HEK293T (cell line): ENCODE measurements at regions not wholly inside any gene's neighbourhood (a gene's known extent, or its start where the extent isn't known, plus 50 kb on each side); places are given as distances from the start of the nearest gene placed in this dataset.

ENCODE experiments used
- CTCF ChIA-PET: fragments of 350-600 bp; formaldehyde crosslinking; extraction: SDS; loops from one replicate; lab custom pipeline; 2021; ENCODE audit warnings: antibody characterized with exemption, inconsistent platforms; lab: Yijun Ruan, JAX
- POLR2A ChIA-PET: fragments of 350-600 bp; formaldehyde crosslinking; extraction: SDS; loops from one replicate; lab custom pipeline; 2020; ENCODE audit warnings: antibody characterized with exemption, inconsistent platforms; lab: Yijun Ruan, JAX
- DNase-seq: peaks from one replicate; pipeline ENCODE4 v3.0.0; 2012; ENCODE audit warnings: mixed read lengths; ENCODE audit errors: extremely low spot score
- ARNT ChIP-seq: fragments of 450-650 bp; IDR thresholded peaks from 2 replicates; pipeline ENCODE4 v1.6.1; 2017; ENCODE audit warnings: mild to moderate bottlenecking
- BHLHE40 ChIP-seq: fragments of 450-650 bp; IDR thresholded peaks from 2 replicates; pipeline ENCODE4 v1.6.1; 2016; ENCODE audit warnings: mild to moderate bottlenecking, moderate library complexity, borderline replicate concordance
- CTBP1 ChIP-seq: fragments of 450-650 bp; IDR thresholded peaks from 2 replicates; pipeline ENCODE4 v1.6.1; 2016; ENCODE audit warnings: borderline replicate concordance
- ELF4 ChIP-seq: fragments of 450-650 bp; IDR thresholded peaks from 2 replicates; pipeline ENCODE4 v1.6.1; 2017; ENCODE audit warnings: antibody characterized with exemption
- FOXA1 ChIP-seq: fragments of 450-650 bp; IDR thresholded peaks from 2 replicates; pipeline ENCODE4 v1.6.1; 2016; ENCODE audit warnings: mild to moderate bottlenecking
- FOXK2 ChIP-seq: fragments of 450-650 bp; IDR thresholded peaks from 2 replicates; pipeline ENCODE4 v1.6.1; 2016; ENCODE audit warnings: mild to moderate bottlenecking
- FOXM1 ChIP-seq: fragments of 450-650 bp; IDR thresholded peaks from 2 replicates; pipeline ENCODE4 v1.6.1; 2017; ENCODE audit warnings: mild to moderate bottlenecking, borderline replicate concordance
- HDGF ChIP-seq: fragments of 450-650 bp; IDR thresholded peaks from 2 replicates; pipeline ENCODE4 v1.6.1; 2017; ENCODE audit warnings: antibody characterized with exemption, borderline replicate concordance
- L3MBTL2 ChIP-seq: fragments of 450-650 bp; conservative IDR thresholded peaks from 2 replicates; pipeline ENCODE4 v1.6.1; 2016; ENCODE audit warnings: mild to moderate bottlenecking
- LEF1 ChIP-seq: fragments of 450-650 bp; IDR thresholded peaks from 2 replicates; pipeline ENCODE4 v1.6.1; 2017; ENCODE audit warnings: mild to moderate bottlenecking, borderline replicate concordance
- NFRKB ChIP-seq: fragments of 450-650 bp; IDR thresholded peaks from 2 replicates; pipeline ENCODE4 v1.6.1; 2016; ENCODE audit warnings: mild to moderate bottlenecking, moderate library complexity
- PKNOX1 ChIP-seq: fragments of 450-650 bp; IDR thresholded peaks from 2 replicates; pipeline ENCODE4 v1.6.1; 2016
- SP1 ChIP-seq: fragments of 450-650 bp; IDR thresholded peaks from 2 replicates; pipeline ENCODE4 v1.6.1; 2017
- SUZ12 ChIP-seq: fragments of 450-650 bp; IDR thresholded peaks from 2 replicates; pipeline ENCODE4 v1.6.1; 2016; ENCODE audit warnings: mild to moderate bottlenecking
- TARDBP ChIP-seq: fragments of 450-650 bp; IDR thresholded peaks from 2 replicates; pipeline ENCODE4 v1.6.1; 2016
- ZNF384 ChIP-seq: fragments of 450-650 bp; IDR thresholded peaks from 2 replicates; pipeline ENCODE4 v1.6.1; 2016

DNA sequence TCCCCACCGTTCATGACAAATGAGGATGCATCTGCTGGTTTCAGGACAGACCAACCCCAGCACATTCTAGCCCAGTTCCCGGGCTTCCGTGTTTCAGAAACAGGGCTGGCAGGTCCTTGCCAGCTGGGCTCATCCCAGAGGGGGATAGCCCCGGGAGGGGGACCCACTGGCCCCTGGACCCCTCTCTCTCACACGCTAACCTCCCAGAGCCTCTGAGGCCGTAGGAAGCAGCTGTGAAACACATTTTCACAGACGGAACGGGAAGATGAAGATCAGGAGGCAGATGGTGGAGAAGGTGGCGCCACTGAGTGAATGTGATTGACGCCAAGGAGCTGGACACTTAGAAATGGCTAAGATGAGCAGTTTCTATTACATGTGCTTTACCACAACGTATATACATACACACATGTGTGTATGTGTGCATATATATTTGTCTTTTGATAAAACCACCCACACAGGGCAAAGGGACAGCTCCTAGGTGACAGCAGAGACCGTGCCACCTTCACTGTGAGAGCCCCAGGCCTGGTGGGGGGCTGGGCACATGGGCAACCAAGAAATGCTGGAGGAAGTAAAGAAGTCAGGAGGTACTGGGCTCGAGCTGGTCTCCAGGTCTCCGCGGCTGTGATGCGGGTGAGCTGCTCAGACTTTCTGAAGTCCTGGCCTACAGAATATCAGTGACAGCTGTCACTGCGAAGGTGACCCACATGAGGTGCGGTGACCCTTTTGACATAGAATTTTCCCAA, 168.6 kb upstream of the IQSEC1 start:
- TF ChIP-seq HDGF (no peak), L3MBTL2 (no peak), ARNT (no peak), LEF1 (no peak), SUZ12 (no peak), FOXM1 (no peak), NFRKB (no peak), SP1 (no peak), BHLHE40 (no peak), PKNOX1 (no peak), CTBP1 (no peak), ZNF384 (no peak), FOXA1 (no peak), TARDBP (no peak), FOXK2 (no peak), ELF4 (no peak)
- no peak for DNase-seq
- ChIA-PET CTCF (interaction anchor here (1.0 kb wide), 1 partner anchor 11 kb away, joined by 3 read pairs; no protein-coding TSS in a partner anchor), POLR2A (no interaction called here)

DNA sequence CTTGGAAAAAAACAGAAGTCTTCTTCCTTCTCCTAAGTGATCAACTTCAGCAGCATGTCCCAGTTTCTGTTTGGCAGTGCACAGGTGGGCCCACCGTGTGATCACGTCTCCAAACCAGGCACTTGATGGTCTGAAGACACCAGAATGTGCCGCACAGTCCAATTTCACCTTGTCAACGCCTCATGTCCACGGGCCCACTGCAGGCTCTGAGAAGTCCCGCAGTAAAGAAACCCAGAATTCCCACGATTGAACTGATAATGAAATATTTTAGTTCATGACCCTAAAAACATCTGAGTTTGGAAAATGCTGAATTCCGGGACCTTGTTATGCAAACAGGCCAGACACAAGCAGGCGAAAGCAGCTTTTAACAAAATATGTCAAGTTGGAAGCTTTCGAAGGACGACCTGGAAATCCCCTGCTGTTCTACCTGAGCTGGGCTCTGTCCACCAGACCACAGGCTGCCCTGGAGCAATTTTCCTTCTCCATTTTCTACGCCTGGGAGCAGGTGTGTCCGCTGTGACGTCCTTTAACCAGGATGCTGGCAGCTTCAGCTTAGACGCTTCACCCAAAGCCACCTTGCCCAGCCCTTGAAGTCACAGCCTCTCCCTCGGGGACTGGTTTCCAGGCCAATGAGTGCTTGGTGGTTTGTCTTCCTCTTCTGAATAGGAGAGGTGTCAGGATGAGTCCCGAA, 167.8 kb upstream of the IQSEC1 start:
- ChIA-PET CTCF (interaction anchor here (1.0 kb wide), 1 partner anchor 10 kb away, joined by 3 read pairs; no protein-coding TSS in a partner anchor), POLR2A (no interaction called here)
- TF ChIP-seq PKNOX1 (no peak), FOXA1 (no peak), FOXK2 (no peak), SP1 (no peak), L3MBTL2 (no peak), CTBP1 (no peak), ZNF384 (no peak), LEF1 (no peak), BHLHE40 (no peak), ELF4 (no peak), FOXM1 (no peak)
- DNase-seq: no peak

DNA sequence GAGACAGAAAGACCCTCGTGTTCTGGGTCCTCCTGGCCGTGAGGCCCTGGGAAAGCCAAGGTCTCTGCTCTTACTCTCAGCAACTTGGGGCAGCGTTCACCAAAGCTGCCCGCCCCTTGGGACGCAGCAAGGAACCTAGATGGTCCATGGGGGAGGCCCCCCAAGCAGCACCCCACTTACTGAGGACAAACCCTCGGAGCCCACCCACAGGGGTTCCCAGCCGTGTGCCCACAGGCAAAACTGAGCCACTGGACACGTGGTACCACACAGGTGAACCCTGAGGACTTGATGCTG, 166.2 kb upstream of the IQSEC1 start:
- POLR2A ChIA-PET: no interaction called here
- no peak for DNase-seq
- no peak for TF ChIP-seq NFRKB
- no peak for TF ChIP-seq HDGF
- TF ChIP-seq SP1: no peak
- TF ChIP-seq FOXK2: no peak
- no peak for TF ChIP-seq FOXM1
- no peak for TF ChIP-seq CTBP1
- no peak for TF ChIP-seq ELF4
- TF ChIP-seq TARDBP: no peak
- CTCF ChIA-PET: no interaction called here

GRCh38 chr3:13238687-13239466, 165.6 kb upstream of the IQSEC1 start:
- POLR2A ChIA-PET: no interaction called here
- TF ChIP-seq FOXM1: no peak
- no peak for TF ChIP-seq L3MBTL2
- no peak for TF ChIP-seq TARDBP
- no peak for TF ChIP-seq ZNF384
- no peak for TF ChIP-seq FOXK2
- no peak for DNase-seq
- CTCF ChIA-PET: no interaction called here

- ChIA-PET CTCF (interaction anchor here (0.6 kb wide), 1 partner anchor 13 kb away, joined by 3 read pairs; no protein-coding TSS in a partner anchor), POLR2A (no interaction called here)
- DNase-seq: no peak
- TF ChIP-seq NFRKB (no peak), TARDBP (no peak), ARNT (no peak), PKNOX1 (no peak), SP1 (no peak)
These were observed 164.7 kb upstream of the IQSEC1 start for GRCh38 chr3:13237776-13238490.
